HepG2 (cell line): ENCODE measurements at regions not wholly inside any gene's neighbourhood (a gene's known extent, or its start where the extent isn't known, plus 50 kb on each side); places are given as distances from the start of the nearest gene placed in this dataset.
"Not testable (repeated sequence)": the region's sequence is repeated elsewhere in the genome, so short reads cannot be mapped to it uniquely, and the experiment has no call there.

Source experiments
- ATAC-seq: fragments of 200-7000 bp; cut with Tn5 transposase; 3 replicates; pipeline ENCODE4 v1.9.1; 2020; ENCODE audit warnings: mild to moderate bottlenecking, moderate library complexity
- BruUV-seq: library from RNA; stranded (reverse); fragments of 400-500 nt; replicated peaks from 2 replicates; lab custom pipeline; 2021; lab: Mats Ljungman, UMichigan
- CTCF ChIA-PET: fragments of 300-600 bp; formaldehyde crosslinking; extraction: SDS; loops from one replicate; lab custom pipeline; 2021; ENCODE audit warnings: low total read pairs, inconsistent platforms, low intra/inter-chr PET ratio; lab: Yijun Ruan, JAX
- POLR2A ChIA-PET: fragments of 350-600 bp; sonication (Branson Sonifier 250); formaldehyde crosslinking; loops from one replicate; lab custom pipeline; 2020; ENCODE audit warnings: antibody characterized with exemption, inconsistent platforms; lab: Yijun Ruan, JAX
- DNase-seq: peaks from one replicate; pipeline ENCODE4 v3.0.0-alpha.2; 2015; ENCODE audit warnings: low spot score
- FAIRE-seq: peaks from 3 replicates; lab custom pipeline; 2011; peaks lifted over from hg19 to GRCh38; lab: Jason Lieb, UNC
- H2AFZ ChIP-seq: one replicate; pipeline ENCODE4 v1.6.1; 2011; ENCODE audit warnings: low read length, inconsistent platforms
- H3K27ac ChIP-seq: fragments of 300-600 bp; 3 replicates; pipeline ENCODE4 v1.8.0; 2011; ENCODE audit warnings: mixed run types, mild to moderate bottlenecking, mixed read lengths, low read length, inconsistent platforms; ENCODE audit not compliant: insufficient read depth; ENCODE audit errors: extremely low read length
- H3K27me3 ChIP-seq, 2 experiments: fragments of 200-600 bp in 1 of 2; 2 replicates in 1 of 2; 3 replicates in 1 of 2; pipeline versions ENCODE4 v1.6.0 to v1.8.0; 2011; ENCODE audit warnings: low read length in 2 of 2, mild to moderate bottlenecking in 2 of 2, moderate library complexity in 2 of 2, inconsistent platforms in 1 of 2; ENCODE audit not compliant: insufficient read depth in 2 of 2, control insufficient read depth in 1 of 2
- H3K36me3 ChIP-seq, 2 experiments: fragments of 200-600 bp in 1 of 2; replicated peaks in 1 of 2; 2 replicates in 1 of 2; 3 replicates in 1 of 2; pipeline versions ENCODE4 v1.5.1 to v1.8.0; 2011; ENCODE audit warnings: low read length in 2 of 2, inconsistent platforms in 1 of 2; ENCODE audit not compliant: insufficient read depth in 2 of 2, control insufficient read depth in 1 of 2
- H3K4me1 ChIP-seq: 2 replicates; pipeline ENCODE4 v1.5.1; 2012; ENCODE audit warnings: low read length, inconsistent platforms; ENCODE audit not compliant: insufficient read depth
- H3K4me2 ChIP-seq: 2 replicates; pipeline ENCODE4 v1.6.0; 2011; ENCODE audit warnings: low read depth, low read length, inconsistent platforms
- H3K4me3 ChIP-seq, 3 experiments: fragments of 200-600 bp in 1 of 3; sonication (generic), shearing (Covaris generic) in 1 of 3; replicated peaks in 1 of 3; 2 replicates each; pipeline ENCODE4 v1.5.1; 2011 to 2016; ENCODE audit warnings: low read length in 3 of 3, inconsistent platforms in 2 of 3, low read depth in 2 of 3, mild to moderate bottlenecking in 2 of 3, control low read depth in 1 of 3, mixed read lengths in 1 of 3; ENCODE audit not compliant: insufficient read depth in 1 of 3
- H3K79me2 ChIP-seq: one replicate; pipeline ENCODE4 v1.6.1; 2011; ENCODE audit warnings: low read length, inconsistent platforms; ENCODE audit not compliant: insufficient read depth
- H3K9ac ChIP-seq: 2 replicates; pipeline ENCODE4 v1.6.0; 2011; ENCODE audit warnings: mild to moderate bottlenecking, low read depth, low read length, inconsistent platforms; ENCODE audit not compliant: insufficient read depth
- H3K9me3 ChIP-seq: 2 replicates; pipeline ENCODE4 v1.5.1; 2012; ENCODE audit warnings: mild to moderate bottlenecking, low read length
- H4K20me1 ChIP-seq: 2 replicates; pipeline ENCODE4 v1.6.0; 2011; ENCODE audit warnings: inconsistent platforms, mild to moderate bottlenecking, low read length, moderate library complexity; ENCODE audit not compliant: insufficient read depth
- HMG20B ChIP-seq: conservative IDR thresholded peaks from 2 replicates; pipeline ENCODE4 v1.6.1; 2016; ENCODE audit warnings: missing genetic modification reagents, missing compliant biosample characterization
- HNF1B ChIP-seq: sonication (generic); formaldehyde crosslinking; IDR thresholded peaks from 2 replicates; pipeline ENCODE4 v1.5.1; 2020; ENCODE audit warnings: mild to moderate bottlenecking, moderate library complexity, missing genetic modification reagents
- PREB ChIP-seq: sonication (generic); formaldehyde crosslinking; IDR thresholded peaks from 2 replicates; pipeline ENCODE4 v1.4.0; 2020; ENCODE audit warnings: missing genetic modification reagents
- SNAPC4 ChIP-seq: sonication (generic); formaldehyde crosslinking; IDR thresholded peaks from 2 replicates; pipeline ENCODE4 v1.4.0; 2020; ENCODE audit warnings: mild to moderate bottlenecking, missing genetic modification reagents
- ZNF431 ChIP-seq: sonication (generic); formaldehyde crosslinking; IDR thresholded peaks from 2 replicates; pipeline ENCODE4 v1.9.0; 2022; ENCODE audit warnings: missing genetic modification reagents, low read depth, mild to moderate bottlenecking, borderline replicate concordance
- WGBS: methylation state at CpG from one replicate; pipeline ENCODE4 v1.1.6; 2017; ENCODE audit warnings: low lambda C conversion rate; 5-methylcytosine and 5-hydroxymethylcytosine counted together
- in situ Hi-C: cut with HindIII; loops from 2 replicates; pipeline ENCODE4 v1.10.0; 2017; ENCODE audit warnings: low pct_unique_long_range_greater_than_20kb; ENCODE audit not compliant: extremely low pct_ligation_motif_present
- intact Hi-C: fragments of 100-400 bp; cut with micrococcal nuclease; formaldehyde crosslinking; loops from one replicate; pipeline ENCODE4 v1.10.0; 2022; ENCODE audit not compliant: unreplicated experiment

- DNase-seq, H3K4me2 ChIP-seq, BruUV-seq, ATAC-seq, H3K36me3 ChIP-seq, intact Hi-C loops, H3K4me3 ChIP-seq, POLR2A ChIA-PET, H3K27ac ChIP-seq, H2AFZ ChIP-seq, in situ Hi-C loops, H3K9ac ChIP-seq, H4K20me1 ChIP-seq, H3K79me2 ChIP-seq, H3K27me3 ChIP-seq, FAIRE-seq, H3K4me1 ChIP-seq, CTCF ChIA-PET: not testable (repeated sequence)
- peak; percentile 86 for TF ChIP-seq ZNF431
- H3K9me3 ChIP-seq: peaks cover 20% of the 10 kb centered on the region
- 88% methylated on average over 3 of the region's 3 CpGs for WGBS
These were observed 131.9 kb upstream of the ZC3H15 start for GRCh38 chr2:186354160-186354559.

- H3K9me3 ChIP-seq: no peaks in the 10 kb centered on the region
- H3K79me2 ChIP-seq: no peaks in the 10 kb centered on the region
- no peak overlapping the region for H3K4me3 ChIP-seq
- in situ Hi-C loops (no loop called here), intact Hi-C loops (no loop called here)
- no peak for ATAC-seq
- POLR2A ChIA-PET: no interaction called here
- H4K20me1 ChIP-seq: no peaks in the 10 kb centered on the region
- H2AFZ ChIP-seq: no peak overlapping the region
- no TSS peak for BruUV-seq
- no peak for FAIRE-seq
- H3K27me3 ChIP-seq: no peaks in the 10 kb centered on the region
- CTCF ChIA-PET: no interaction called here
- no peaks in the 10 kb centered on the region for H3K36me3 ChIP-seq
- H3K27ac ChIP-seq: no peak overlapping the region
- H3K4me1 ChIP-seq: no peaks in the 10 kb centered on the region
- H3K4me2 ChIP-seq: no peak overlapping the region
- no peak overlapping the region for H3K9ac ChIP-seq
- TF ChIP-seq HNF1B (CRISPR knock-in tag) (no peak), PREB (CRISPR knock-in tag) (no peak), SNAPC4 (CRISPR knock-in tag) (no peak), HMG20B (no peak)
- 100% methylated on average over 1 of the region's 1 CpG for WGBS
- DNase-seq: no peak
These were observed 120.7 kb upstream of the ZC3H15 start for GRCh38 chr2:186365406-186365805.
